GM13977 (cell line): ENCODE measurements at regions not wholly inside any gene's neighbourhood (a gene's known extent, or its start where the extent isn't known, plus 50 kb on each side); places are given as distances from the start of the nearest gene placed in this dataset.

Source experiments
- DNase-seq: peaks from one replicate; pipeline ENCODE4 v3.0.0; 2012; ENCODE audit warnings: low spot score
- CTCF ChIP-seq: IDR thresholded peaks from 2 replicates; pipeline ENCODE4 v1.5.1; 2012; ENCODE audit warnings: mild to moderate bottlenecking, control low read depth; ENCODE audit not compliant: insufficient read depth; ENCODE audit errors: extremely low read depth, missing control alignments
- in situ Hi-C: fragments of 300-500 bp; cut with MboI; formaldehyde crosslinking; loops from one replicate; pipeline ENCODE4 v1.12.0; 2022; ENCODE audit warnings: low sequenced_read_pairs, low pct_unique_long_range_greater_than_20kb, mixed read lengths, inconsistent platforms; ENCODE audit not compliant: unreplicated experiment

GRCh38 chr2:236855866-236856847 lies 229.5 kb upstream of the COPS8 start:
- TF ChIP-seq CTCF, result no peak
- in situ Hi-C loops, result no loop called here
- DNase-seq, result no peak

- in situ Hi-C loops, result no loop called here
- no peak for DNase-seq
- TF ChIP-seq CTCF, result no peak
Measured at GRCh38 chr2:236856848-236857235, 228.8 kb upstream of the COPS8 start.

- no peak for TF ChIP-seq CTCF
- DNase-seq, result no peak
- in situ Hi-C loops, result no loop called here
Measured at GRCh38 chr2:236857246-236857645, 228.4 kb upstream of the COPS8 start.

GRCh38 chr2:236857781-236858180 lies 227.9 kb upstream of the COPS8 start:
- DNase-seq, result no peak
- in situ Hi-C loops, result no loop called here

GRCh38 chr2:236858661-236859060 lies 227.0 kb upstream of the COPS8 start:
- no peak for DNase-seq
- no peak for TF ChIP-seq CTCF
- in situ Hi-C loops, result no loop called here

More at GRCh38 chr2:236857781-236858180, 227.9 kb upstream of the COPS8 start:
- TF ChIP-seq CTCF, result no peak

- in situ Hi-C loops, result no loop called here
- no peak for TF ChIP-seq CTCF
- no peak for DNase-seq
Measured at GRCh38 chr2:236859908-236860307, 225.8 kb upstream of the COPS8 start.
